Activated naive CD8-positive, alpha-beta T cell treated with anti-CD3 and anti-CD28 coated beads for 36 hours (primary cell): ENCODE measurements at regions not wholly inside any gene's neighbourhood (a gene's known extent, or its start where the extent isn't known, plus 50 kb on each side); places are given as distances from the start of the nearest gene placed in this dataset.

Source experiments
- DNase-seq: peaks from one replicate; pipeline ENCODE4 v3.0.0; 2021
- H3K27ac Mint-ChIP-seq: one replicate; pipeline ENCODE4 v1.8.0; 2022; ENCODE audit warnings: mild to moderate bottlenecking, moderate library complexity, mixed read lengths
- H3K27me3 Mint-ChIP-seq: one replicate; pipeline ENCODE4 v1.8.0; 2022; ENCODE audit warnings: mild to moderate bottlenecking, mixed read lengths
- H3K36me3 Mint-ChIP-seq: one replicate; pipeline ENCODE4 v1.8.0; 2021; ENCODE audit warnings: mild to moderate bottlenecking, mixed read lengths
- H3K4me1 Mint-ChIP-seq: one replicate; pipeline ENCODE4 v1.8.0; 2021; ENCODE audit warnings: mixed read lengths
- H3K4me3 Mint-ChIP-seq: one replicate; pipeline ENCODE4 v1.8.0; 2022; ENCODE audit warnings: mild to moderate bottlenecking, moderate library complexity, mixed read lengths
- H3K9me3 Mint-ChIP-seq: one replicate; pipeline ENCODE4 v1.8.0; 2022; ENCODE audit warnings: mixed read lengths

- H3K27ac Mint-ChIP-seq, result no peak overlapping the region
- no peak for DNase-seq
- H3K27me3 Mint-ChIP-seq, result peaks cover 42% of the 10 kb centered on the region
- H3K36me3 Mint-ChIP-seq, result no peaks in the 10 kb centered on the region
- peaks cover 3% of the 10 kb centered on the region for H3K4me1 Mint-ChIP-seq
- peaks cover 5% of the 10 kb centered on the region for H3K9me3 Mint-ChIP-seq
- H3K4me3 Mint-ChIP-seq, result no peak overlapping the region
Observed at GRCh38 chr1:115411371-115412063, 73.5 kb upstream of the NGF start.

DNA sequence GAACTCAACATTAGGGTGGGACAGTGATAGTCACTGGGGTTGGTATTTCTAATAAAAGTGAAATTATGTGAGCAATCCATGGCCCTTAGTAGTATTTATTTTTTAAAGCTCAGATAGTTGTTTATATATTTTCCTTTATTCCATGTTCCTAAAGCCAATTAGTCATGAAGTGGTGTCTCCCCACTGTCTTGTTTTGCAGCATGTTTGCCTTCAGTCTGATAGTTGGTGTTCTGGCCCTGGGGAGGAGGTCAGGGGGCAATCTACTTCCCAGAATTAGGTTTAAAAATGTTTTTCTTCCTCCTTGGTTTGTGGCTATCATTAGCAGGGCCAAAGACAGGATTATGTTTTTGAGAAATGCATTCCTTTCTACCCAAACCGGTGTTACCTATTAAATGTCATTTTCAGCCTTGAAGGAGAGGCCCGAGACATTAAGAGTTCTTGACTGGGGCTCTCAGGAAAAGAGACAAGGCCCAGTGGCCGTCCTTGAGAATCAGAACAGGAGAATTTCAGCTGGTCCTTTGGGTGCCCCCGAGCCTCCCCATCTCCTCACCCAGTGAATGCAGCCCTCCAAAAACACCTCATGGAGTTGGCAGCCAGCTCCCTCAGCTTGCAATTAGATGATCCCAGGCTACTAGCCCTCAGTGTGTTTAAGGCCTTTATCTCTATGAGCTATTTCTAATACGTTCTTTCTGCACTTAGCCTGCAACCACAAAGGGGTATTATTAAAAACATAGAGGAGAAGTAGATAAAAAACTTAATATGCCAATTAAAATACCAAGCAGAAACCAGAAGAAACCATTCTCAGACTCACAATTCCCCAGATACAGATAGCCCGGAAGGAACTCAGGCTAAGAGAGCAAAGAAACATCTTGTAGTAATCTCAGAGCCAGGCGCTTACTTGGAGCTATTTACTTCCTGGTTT, 71.3 kb upstream of the NGF start:
- H3K27ac Mint-ChIP-seq, result no peak overlapping the region
- H3K4me1 Mint-ChIP-seq, result peaks cover 3% of the 10 kb centered on the region

DNA sequence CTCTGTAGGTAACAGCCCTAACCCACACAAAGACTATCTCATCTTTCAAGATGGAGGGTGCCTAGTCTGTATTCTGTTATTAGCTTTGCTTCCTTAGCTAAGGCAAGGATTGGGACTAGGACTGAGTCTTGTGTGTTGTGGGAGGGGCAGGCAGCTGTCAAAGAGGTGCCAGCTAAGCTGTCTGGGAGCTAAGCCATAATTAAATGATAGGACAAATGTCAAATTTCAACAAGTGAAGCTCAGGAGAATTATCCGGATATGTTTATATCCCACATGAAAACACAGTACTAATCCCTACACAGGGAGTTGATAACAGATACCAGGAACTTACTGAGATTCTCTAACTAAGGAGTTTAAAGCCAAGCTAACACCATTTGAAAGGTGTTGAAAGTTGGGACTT, 70.5 kb upstream of the NGF start:
- Mint-ChIP-seq H3K36me3 (no peaks in the 10 kb centered on the region), H3K4me3 (no peak overlapping the region), H3K9me3 (peaks cover 4% of the 10 kb centered on the region), H3K27me3 (peaks cover 39% of the 10 kb centered on the region), H3K4me1 (peaks cover 3% of the 10 kb centered on the region), H3K27ac (no peak overlapping the region)
- DNase-seq, result no peak

More for the DNA sequence above, 71.3 kb upstream of the NGF start:
- Mint-ChIP-seq H3K27me3 (peaks cover 41% of the 10 kb centered on the region), H3K9me3 (peaks cover 4% of the 10 kb centered on the region), H3K36me3 (no peaks in the 10 kb centered on the region), H3K4me3 (no peak overlapping the region)
- no peak for DNase-seq

- DNase-seq, result no peak
- Mint-ChIP-seq H3K9me3 (no peaks in the 10 kb centered on the region), H3K36me3 (no peaks in the 10 kb centered on the region), H3K4me3 (no peak overlapping the region), H3K27me3 (peaks cover 23% of the 10 kb centered on the region), H3K27ac (no peak overlapping the region), H3K4me1 (no peaks in the 10 kb centered on the region)
Observed at GRCh38 chr1:115404911-115405310, 66.9 kb upstream of the NGF start.

GRCh38 chr1:115402753-115403184, 64.7 kb upstream of the NGF start:
- Mint-ChIP-seq H3K4me3 (no peak overlapping the region), H3K36me3 (no peaks in the 10 kb centered on the region), H3K27ac (no peak overlapping the region), H3K4me1 (no peaks in the 10 kb centered on the region), H3K9me3 (no peaks in the 10 kb centered on the region), H3K27me3 (peaks cover 6% of the 10 kb centered on the region)
- no peak for DNase-seq

- no peak for DNase-seq
- no peaks in the 10 kb centered on the region for H3K9me3 Mint-ChIP-seq
- no peaks in the 10 kb centered on the region for H3K4me1 Mint-ChIP-seq
- H3K27ac Mint-ChIP-seq, result no peak overlapping the region
- no peaks in the 10 kb centered on the region for H3K36me3 Mint-ChIP-seq
- no peak overlapping the region for H3K4me3 Mint-ChIP-seq
- H3K27me3 Mint-ChIP-seq, result peaks cover 4% of the 10 kb centered on the region
Observed at GRCh38 chr1:115401676-115402075, 63.6 kb upstream of the NGF start.

DNA sequence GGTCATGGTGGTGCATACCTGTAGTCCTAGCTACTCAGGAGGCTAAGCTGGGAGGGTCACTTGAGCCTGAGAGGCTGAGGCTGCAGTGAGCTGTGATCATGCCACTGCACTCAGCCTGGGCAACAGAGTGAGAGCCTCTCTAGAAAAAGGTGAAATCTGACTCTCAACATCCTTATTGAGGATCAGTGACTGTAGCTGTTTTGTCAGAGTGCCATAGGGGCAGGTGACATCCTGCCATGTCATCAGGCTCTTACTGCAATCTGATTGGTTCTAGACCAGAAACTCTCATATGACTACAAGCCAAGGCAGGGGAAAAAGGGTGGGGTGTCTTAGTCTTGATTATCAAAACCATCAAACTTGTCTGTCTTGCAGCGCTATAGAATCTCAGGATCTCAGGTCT, 62.8 kb upstream of the NGF start:
- Mint-ChIP-seq H3K4me3 (no peak overlapping the region), H3K9me3 (no peaks in the 10 kb centered on the region), H3K36me3 (no peaks in the 10 kb centered on the region), H3K27me3 (peaks cover 9% of the 10 kb centered on the region), H3K4me1 (no peaks in the 10 kb centered on the region), H3K27ac (no peak overlapping the region)
- DNase-seq, result no peak

DNA sequence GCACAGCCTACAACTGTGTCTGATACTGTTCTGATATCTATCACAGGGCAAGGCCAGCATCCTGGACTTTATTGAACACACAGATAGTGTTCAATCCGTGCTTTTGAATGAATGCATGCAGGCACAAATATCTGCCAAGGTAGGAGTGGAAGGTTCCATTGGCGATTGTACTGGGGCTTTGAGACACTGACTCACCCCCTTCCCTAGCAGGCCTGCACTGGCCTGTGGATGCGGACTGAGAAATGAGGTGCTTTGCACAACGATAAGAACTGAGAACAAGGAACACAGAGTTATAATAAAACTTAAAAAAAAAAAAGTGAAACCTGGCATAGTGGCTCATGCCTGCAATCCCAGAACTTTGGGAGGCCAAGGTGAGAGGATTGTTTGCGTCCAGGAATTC, 62.4 kb upstream of the NGF start:
- no peak overlapping the region for H3K27ac Mint-ChIP-seq
- H3K4me3 Mint-ChIP-seq, result no peak overlapping the region
- no peaks in the 10 kb centered on the region for H3K9me3 Mint-ChIP-seq
- H3K4me1 Mint-ChIP-seq, result no peaks in the 10 kb centered on the region
- no peak for DNase-seq
- H3K27me3 Mint-ChIP-seq, result peaks cover 7% of the 10 kb centered on the region
- no peaks in the 10 kb centered on the region for H3K36me3 Mint-ChIP-seq

- Mint-ChIP-seq H3K36me3 (no peaks in the 10 kb centered on the region), H3K9me3 (no peaks in the 10 kb centered on the region), H3K27ac (no peak overlapping the region), H3K4me3 (no peak overlapping the region), H3K27me3 (peaks cover 11% of the 10 kb centered on the region), H3K4me1 (no peaks in the 10 kb centered on the region)
- no peak for DNase-seq
Observed at GRCh38 chr1:115398745-115399144, 60.7 kb upstream of the NGF start.
